ENCODE measurements at regions not wholly inside any gene's neighbourhood (a gene's known extent, or its start where the extent isn't known, plus 50 kb on each side); places are given as distances from the start of the nearest gene placed in this dataset.

GRCh38 chr11:87970762-87971161 is 204.5 kb downstream of the RAB38 start:
- TF ChIP-seq CTCF (IDR thresholded peaks at IDR 0.05 in 4 of 5, conservative IDR thresholded peaks at IDR 0.05 in 1 of 5): no peak
- no peak for TF ChIP-seq POLR2A (IDR thresholded peaks at IDR 0.05)
